Cardiac fibroblast (primary cell): ENCODE measurements at regions not wholly inside any gene's neighbourhood (a gene's known extent, or its start where the extent isn't known, plus 50 kb on each side); places are given as distances from the start of the nearest gene placed in this dataset.

ENCODE experiments used
- DNase-seq, 2 donors: peaks; one replicate each; pipeline versions ENCODE4 v3.0.0 to v3.0.0-alpha.2; 2010; ENCODE audit warnings: low read depth in 2 of 2
- H3K4me3 ChIP-seq, 2 donors: replicated peaks in 1 of 2; 1 replicate in 1 of 2; 2 replicates in 1 of 2; pipeline ENCODE4 v1.5.1; 2011; ENCODE audit warnings: low read depth in 2 of 2, low read length in 2 of 2, mild to moderate bottlenecking in 2 of 2, moderate library complexity in 1 of 2
- TF ChIP-seq, protein P1 (sequence below): IDR thresholded peaks from one replicate; pipeline ENCODE4 v1.5.1; 2011; ENCODE audit warnings: low read depth, mild to moderate bottlenecking, low read length, inconsistent platforms

DNA sequence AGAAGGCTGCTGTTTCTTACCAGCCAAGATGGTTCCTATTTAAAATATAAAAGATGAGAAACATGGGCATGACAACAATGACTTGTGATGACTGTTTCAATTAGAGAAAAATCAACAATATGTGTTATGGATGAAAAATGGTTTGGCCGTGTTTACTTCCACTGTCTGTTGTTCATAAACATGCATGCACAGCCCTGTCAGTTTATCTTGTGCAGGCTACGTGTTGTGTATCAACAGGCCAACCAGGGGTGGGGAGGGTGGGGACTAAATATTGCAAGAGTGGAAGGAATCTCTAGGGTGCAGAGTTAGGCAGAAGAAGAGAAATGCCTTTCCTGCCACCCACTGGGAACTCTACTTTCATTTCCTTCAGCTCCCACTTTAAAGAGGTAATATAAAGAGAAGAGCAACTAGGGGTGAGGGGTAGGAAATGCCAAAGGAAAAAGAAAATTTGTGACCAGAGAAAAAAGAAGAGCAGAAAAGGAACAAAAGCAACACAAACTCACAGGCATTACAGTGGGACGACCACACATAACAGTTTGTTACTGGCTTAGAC is 116.8 kb upstream of the MEIS1 start:
- no peak overlapping the region for H3K4me3 ChIP-seq
- TF ChIP-seq, protein P1, sequence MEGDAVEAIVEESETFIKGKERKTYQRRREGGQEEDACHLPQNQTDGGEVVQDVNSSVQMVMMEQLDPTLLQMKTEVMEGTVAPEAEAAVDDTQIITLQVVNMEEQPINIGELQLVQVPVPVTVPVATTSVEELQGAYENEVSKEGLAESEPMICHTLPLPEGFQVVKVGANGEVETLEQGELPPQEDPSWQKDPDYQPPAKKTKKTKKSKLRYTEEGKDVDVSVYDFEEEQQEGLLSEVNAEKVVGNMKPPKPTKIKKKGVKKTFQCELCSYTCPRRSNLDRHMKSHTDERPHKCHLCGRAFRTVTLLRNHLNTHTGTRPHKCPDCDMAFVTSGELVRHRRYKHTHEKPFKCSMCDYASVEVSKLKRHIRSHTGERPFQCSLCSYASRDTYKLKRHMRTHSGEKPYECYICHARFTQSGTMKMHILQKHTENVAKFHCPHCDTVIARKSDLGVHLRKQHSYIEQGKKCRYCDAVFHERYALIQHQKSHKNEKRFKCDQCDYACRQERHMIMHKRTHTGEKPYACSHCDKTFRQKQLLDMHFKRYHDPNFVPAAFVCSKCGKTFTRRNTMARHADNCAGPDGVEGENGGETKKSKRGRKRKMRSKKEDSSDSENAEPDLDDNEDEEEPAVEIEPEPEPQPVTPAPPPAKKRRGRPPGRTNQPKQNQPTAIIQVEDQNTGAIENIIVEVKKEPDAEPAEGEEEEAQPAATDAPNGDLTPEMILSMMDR = no peak
- no peak for DNase-seq

DNA sequence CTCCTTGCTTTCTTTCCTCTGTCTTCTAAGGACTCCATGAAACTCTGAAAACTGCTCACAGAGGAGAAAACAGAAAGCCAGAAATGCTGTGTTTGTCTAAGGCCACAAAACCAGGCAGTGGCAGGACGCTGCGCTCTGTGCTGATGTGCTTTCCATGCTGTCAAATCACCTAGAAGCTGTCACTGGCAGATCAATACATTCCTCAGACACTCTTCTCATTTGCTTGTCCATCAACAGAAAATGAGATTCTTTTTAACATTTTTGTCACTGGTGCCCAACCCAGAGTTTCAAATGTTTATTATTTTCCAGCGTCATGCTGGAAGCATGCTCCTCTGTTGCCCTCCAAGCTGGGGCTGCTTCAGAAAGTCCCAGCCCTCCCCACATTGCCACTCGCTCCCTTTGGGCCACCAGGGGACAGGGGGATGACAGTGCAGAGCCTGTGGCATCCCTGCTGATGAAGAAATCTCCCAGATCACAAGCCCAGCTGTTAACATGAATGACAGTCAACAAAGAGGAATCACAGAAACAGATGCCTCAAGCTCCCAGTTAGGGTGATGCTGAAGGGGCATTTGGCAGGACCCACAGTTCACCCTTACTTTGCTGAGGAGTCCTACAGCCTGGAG is 117.5 kb upstream of the MEIS1 start:
- H3K4me3 ChIP-seq = no peak overlapping the region
- TF ChIP-seq, protein P1 = no peak
- DNase-seq = no peak

DNA sequence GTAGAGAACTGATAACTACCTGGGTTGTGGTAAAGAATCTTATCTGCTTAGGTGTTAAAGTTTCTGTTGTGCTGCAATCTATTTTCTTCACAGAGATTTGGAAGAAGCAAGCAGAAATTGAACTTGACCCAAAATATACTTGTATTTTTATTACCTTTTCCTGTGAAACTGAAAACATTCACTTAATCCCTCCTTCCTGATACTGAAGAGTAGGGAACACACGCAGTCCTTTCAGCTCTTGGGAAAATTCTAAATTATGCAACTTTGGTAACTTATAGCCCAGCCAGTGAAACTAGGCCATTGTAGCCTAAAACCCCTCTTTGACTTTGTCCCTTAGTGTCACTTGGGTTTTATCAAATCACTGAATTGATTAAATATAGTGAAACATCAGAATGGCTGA is 128.4 kb upstream of the MEIS1 start:
- TF ChIP-seq, protein P1 = no peak
- H3K4me3 ChIP-seq = no peak overlapping the region
- no peak for DNase-seq

DNA sequence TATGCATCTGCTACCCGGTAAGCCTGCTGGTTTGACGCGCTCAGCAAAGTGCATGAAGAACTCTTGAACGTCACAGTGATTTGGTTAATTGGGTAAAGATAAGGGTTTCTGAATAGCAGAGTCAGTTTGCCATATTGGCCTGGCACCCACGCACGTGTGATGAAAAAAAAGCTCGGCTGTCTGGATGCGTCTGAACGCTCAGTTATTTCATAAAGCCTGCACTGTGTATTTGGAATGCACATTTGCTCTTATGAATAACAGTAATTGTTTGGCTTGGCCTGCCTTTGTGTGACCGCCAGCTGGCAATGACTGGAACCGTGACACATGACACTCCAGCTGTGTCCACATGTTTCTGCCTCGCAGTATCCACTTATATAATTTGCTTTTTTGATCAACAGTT is 129.2 kb upstream of the MEIS1 start:
- TF ChIP-seq, protein P1 = no peak
- H3K4me3 ChIP-seq = no peak overlapping the region
- DNase-seq = peak; percentile 2 to 27

DNA sequence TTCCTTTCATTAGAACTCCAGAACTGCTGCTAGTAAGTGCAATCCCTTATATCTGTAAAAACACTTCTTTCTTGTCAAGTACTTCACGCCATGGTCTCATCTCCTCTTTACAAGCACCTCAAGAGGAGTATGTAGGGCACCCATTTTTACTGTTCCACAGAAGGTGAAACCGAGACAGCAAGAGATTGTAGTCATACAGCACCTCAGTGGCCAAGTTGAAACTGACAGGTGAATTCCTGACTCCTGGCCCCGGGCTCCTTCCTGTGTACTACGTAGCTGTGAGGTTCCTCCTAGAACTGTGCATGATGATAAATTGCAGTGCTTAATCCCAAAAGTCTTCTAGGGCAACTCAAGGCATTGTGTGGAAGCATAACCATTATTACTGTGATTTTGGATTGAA is 131.5 kb upstream of the MEIS1 start:
- TF ChIP-seq, protein P1 = no peak

DNA sequence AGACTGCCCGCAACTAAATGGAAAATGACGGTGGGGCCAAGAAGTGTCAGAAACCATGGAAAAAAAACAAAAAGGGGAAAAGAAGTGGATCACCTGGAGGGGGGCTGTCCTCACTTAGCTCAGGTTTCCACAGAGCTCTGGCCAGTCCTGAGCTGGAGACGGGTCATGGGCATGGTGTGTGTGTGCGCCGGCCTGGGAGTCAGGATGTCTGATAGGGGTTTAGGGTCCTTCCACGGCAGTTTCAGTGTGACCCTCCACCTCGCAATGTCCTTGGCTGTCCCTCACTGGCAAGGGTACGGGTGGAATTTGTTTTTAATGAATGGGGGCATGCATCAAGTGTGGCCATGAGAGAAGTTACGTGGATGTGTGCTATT is 133.2 kb upstream of the MEIS1 start:
- no peak for DNase-seq
- TF ChIP-seq, protein P1 = no peak
- no peak overlapping the region for H3K4me3 ChIP-seq

More for the DNA sequence above, 131.5 kb upstream of the MEIS1 start:
- DNase-seq = no peak
- H3K4me3 ChIP-seq = no peak overlapping the region
